ENCODE measurements at regions not wholly inside any gene's neighbourhood (a gene's known extent, or its start where the extent isn't known, plus 50 kb on each side); places are given as distances from the start of the nearest gene placed in this dataset.

DNA sequence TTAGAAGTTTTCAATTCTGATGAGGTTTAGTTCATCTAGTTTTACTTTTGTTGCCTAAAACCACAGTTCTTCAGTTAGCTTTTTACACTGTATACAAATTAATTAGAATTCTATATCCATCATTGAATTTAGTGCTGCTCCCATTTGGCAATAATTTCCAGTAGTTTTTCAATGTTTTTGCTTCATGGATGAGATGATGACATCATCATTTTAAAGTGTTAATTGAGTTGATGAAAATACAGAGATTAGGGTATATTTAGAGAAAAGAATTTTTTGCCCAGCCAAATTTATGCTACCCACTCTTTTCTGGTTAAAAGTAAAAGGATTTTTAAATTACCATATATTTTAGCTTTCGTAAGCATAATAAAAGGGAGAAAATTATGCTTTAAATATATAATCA lies 323.8 kb downstream of the TMEM167A start:
- no peak overlapping the region for H3K27ac ChIP-seq (ENCODE audit: low read depth, low read length)
- H3K4me3 ChIP-seq (ENCODE audit: low read depth, low read length) = no peak overlapping the region
- no peak overlapping the region for H3K9ac ChIP-seq (ENCODE audit: low read depth, low read length)

GRCh38 chr5:82749461-82749820 lies 327.8 kb downstream of the TMEM167A start:
- Histone ChIP-seq H3K9ac (ENCODE audit: low read depth, low read length) (no peak overlapping the region), H3K27me3 (ENCODE audit: control insufficient read depth, insufficient read depth, low read length) (no peaks in the 10 kb centered on the region), H3K9me3 (ENCODE audit: control insufficient read depth, insufficient read depth, low read length) (no peaks in the 10 kb centered on the region), H3K4me1 (ENCODE audit: control insufficient read depth, insufficient read depth, low read length) (no peaks in the 10 kb centered on the region), H3K4me3 (ENCODE audit: low read depth, low read length) (no peak overlapping the region), H3K27ac (ENCODE audit: low read depth, low read length) (no peak overlapping the region), H3K36me3 (ENCODE audit: control insufficient read depth, insufficient read depth, low read length) (no peaks in the 10 kb centered on the region)

More for the DNA sequence above, 323.8 kb downstream of the TMEM167A start:
- Histone ChIP-seq H3K36me3 (ENCODE audit: control insufficient read depth, insufficient read depth, low read length) (no peaks in the 10 kb centered on the region), H3K4me1 (ENCODE audit: control insufficient read depth, insufficient read depth, low read length) (no peaks in the 10 kb centered on the region), H3K27me3 (ENCODE audit: control insufficient read depth, insufficient read depth, low read length) (no peaks in the 10 kb centered on the region), H3K9me3 (ENCODE audit: control insufficient read depth, insufficient read depth, low read length) (no peaks in the 10 kb centered on the region)

DNA sequence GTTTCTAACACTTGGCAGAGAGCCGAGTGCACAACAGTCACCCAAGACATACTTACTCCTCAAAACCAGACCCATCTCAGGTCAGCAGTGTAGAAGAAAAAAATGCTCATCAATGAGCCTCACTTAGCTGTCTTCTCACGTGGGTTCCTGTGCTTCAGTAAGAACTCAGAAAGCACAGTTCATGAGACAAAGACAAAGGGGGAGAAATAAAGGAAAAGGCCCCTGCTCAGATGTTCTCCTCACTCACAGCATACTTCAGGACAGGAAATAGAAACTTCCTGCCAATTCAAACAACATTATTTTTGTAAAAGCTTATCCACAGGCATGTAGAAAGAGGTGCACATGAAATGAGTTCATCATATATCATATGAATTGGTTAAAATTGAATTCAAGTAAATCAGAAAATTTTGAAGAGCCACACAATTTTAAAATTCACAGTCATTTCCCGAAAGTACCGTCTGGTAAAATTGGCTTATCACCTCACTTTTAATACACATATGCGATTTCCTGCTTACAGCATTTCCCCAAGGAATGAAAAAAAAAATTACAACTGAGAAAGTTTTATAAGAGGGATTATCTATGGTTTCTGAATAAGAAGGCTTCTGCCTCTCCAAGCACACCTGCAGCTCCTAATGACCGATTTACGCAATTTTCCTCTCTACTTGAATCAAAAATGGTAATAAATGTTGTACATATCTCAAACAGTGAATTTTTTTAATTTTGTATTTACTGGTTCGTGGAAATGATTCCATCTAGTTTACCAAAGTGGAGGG lies 328.3 kb downstream of the TMEM167A start:
- H3K4me3 ChIP-seq (ENCODE audit: low read depth, low read length) = no peak overlapping the region

DNA sequence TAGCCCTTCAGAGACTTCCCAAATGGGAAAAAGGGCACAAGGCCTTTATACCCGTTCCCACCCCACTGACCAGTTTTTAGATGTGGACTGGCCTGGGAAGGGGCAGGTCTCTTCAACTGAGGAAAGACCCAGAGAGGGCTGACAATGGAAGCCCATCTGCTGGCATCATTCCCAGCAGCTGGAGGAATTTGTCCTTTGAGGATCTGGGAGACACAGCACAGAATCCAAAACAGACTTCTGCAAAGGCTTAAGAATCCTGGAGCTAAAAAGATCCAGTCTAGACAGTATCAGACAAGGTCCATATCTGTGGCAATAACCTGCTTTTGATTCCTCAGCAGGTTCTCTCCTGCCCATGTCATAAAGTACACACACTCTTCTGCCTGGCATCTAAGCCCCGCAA lies 329.2 kb downstream of the TMEM167A start:
- Histone ChIP-seq H3K9ac (ENCODE audit: low read depth, low read length) (no peak overlapping the region), H3K27ac (ENCODE audit: low read depth, low read length) (no peak overlapping the region), H3K4me1 (ENCODE audit: control insufficient read depth, insufficient read depth, low read length) (no peaks in the 10 kb centered on the region), H3K27me3 (ENCODE audit: control insufficient read depth, insufficient read depth, low read length) (no peaks in the 10 kb centered on the region), H3K4me3 (ENCODE audit: low read depth, low read length) (no peak overlapping the region), H3K9me3 (ENCODE audit: control insufficient read depth, insufficient read depth, low read length) (no peaks in the 10 kb centered on the region), H3K36me3 (ENCODE audit: control insufficient read depth, insufficient read depth, low read length) (no peaks in the 10 kb centered on the region)

More for the DNA sequence above, 328.3 kb downstream of the TMEM167A start:
- H3K36me3 ChIP-seq (ENCODE audit: control insufficient read depth, insufficient read depth, low read length) = no peaks in the 10 kb centered on the region
- no peaks in the 10 kb centered on the region for H3K4me1 ChIP-seq (ENCODE audit: control insufficient read depth, insufficient read depth, low read length)
- H3K27ac ChIP-seq (ENCODE audit: low read depth, low read length) = no peak overlapping the region
- no peaks in the 10 kb centered on the region for H3K9me3 ChIP-seq (ENCODE audit: control insufficient read depth, insufficient read depth, low read length)
- H3K27me3 ChIP-seq (ENCODE audit: control insufficient read depth, insufficient read depth, low read length) = no peaks in the 10 kb centered on the region
- H3K9ac ChIP-seq (ENCODE audit: low read depth, low read length) = no peak overlapping the region

GRCh38 chr5:82745016-82745415 lies 332.2 kb downstream of the TMEM167A start:
- no peaks in the 10 kb centered on the region for H3K9me3 ChIP-seq (ENCODE audit: control insufficient read depth, insufficient read depth, low read length)
- H3K9ac ChIP-seq (ENCODE audit: low read depth, low read length) = no peak overlapping the region
- H3K36me3 ChIP-seq (ENCODE audit: control insufficient read depth, insufficient read depth, low read length) = no peaks in the 10 kb centered on the region
- no peaks in the 10 kb centered on the region for H3K4me1 ChIP-seq (ENCODE audit: control insufficient read depth, insufficient read depth, low read length)
- H3K27me3 ChIP-seq (ENCODE audit: control insufficient read depth, insufficient read depth, low read length) = no peaks in the 10 kb centered on the region
- no peak overlapping the region for H3K4me3 ChIP-seq (ENCODE audit: low read depth, low read length)
- H3K27ac ChIP-seq (ENCODE audit: low read depth, low read length) = no peak overlapping the region

DNA sequence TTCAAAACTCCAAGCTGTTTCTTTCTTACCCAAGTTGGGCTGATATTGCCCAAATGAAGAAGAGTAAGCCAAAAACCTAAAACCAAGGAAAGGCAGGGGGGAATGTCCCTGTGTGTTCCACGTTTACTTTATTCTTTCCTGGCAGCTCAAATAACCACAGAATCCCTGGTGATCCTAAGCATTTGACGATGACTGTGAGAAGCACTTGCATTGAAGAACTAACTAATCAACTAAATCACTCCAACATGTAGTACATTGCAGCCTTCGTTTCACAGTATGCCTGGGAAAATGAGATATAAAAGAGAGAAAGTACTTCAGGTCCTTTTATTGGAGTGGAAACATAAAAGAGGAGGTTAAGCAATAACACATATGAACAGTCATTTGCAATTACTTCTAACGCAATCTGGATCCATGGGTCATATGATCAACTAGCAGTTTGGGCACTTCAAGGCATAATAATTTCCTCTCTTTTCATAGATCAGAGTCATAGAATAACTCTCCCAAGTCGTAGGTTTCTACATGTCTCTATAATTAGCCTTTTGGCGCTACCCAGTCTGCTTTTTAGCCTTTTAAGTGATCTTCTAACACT lies 338.4 kb downstream of the TMEM167A start:
- H3K9ac ChIP-seq (ENCODE audit: low read depth, low read length) = no peak overlapping the region
- no peak overlapping the region for H3K4me3 ChIP-seq (ENCODE audit: low read depth, low read length)
- no peaks in the 10 kb centered on the region for H3K36me3 ChIP-seq (ENCODE audit: control insufficient read depth, insufficient read depth, low read length)
- no peak overlapping the region for H3K27ac ChIP-seq (ENCODE audit: low read depth, low read length)
- no peaks in the 10 kb centered on the region for H3K9me3 ChIP-seq (ENCODE audit: control insufficient read depth, insufficient read depth, low read length)
- no peaks in the 10 kb centered on the region for H3K27me3 ChIP-seq (ENCODE audit: control insufficient read depth, insufficient read depth, low read length)
- no peaks in the 10 kb centered on the region for H3K4me1 ChIP-seq (ENCODE audit: control insufficient read depth, insufficient read depth, low read length)

GRCh38 chr5:82735160-82735789 lies 341.9 kb downstream of the TMEM167A start:
- no peak overlapping the region for H3K27ac ChIP-seq (ENCODE audit: low read depth, low read length)
- H3K4me3 ChIP-seq (ENCODE audit: low read depth, low read length) = no peak overlapping the region
- no peak overlapping the region for H3K9ac ChIP-seq (ENCODE audit: low read depth, low read length)
- H3K4me1 ChIP-seq (ENCODE audit: control insufficient read depth, insufficient read depth, low read length) = no peaks in the 10 kb centered on the region
- H3K36me3 ChIP-seq (ENCODE audit: control insufficient read depth, insufficient read depth, low read length) = no peaks in the 10 kb centered on the region
- no peaks in the 10 kb centered on the region for H3K27me3 ChIP-seq (ENCODE audit: control insufficient read depth, insufficient read depth, low read length)
- no peaks in the 10 kb centered on the region for H3K9me3 ChIP-seq (ENCODE audit: control insufficient read depth, insufficient read depth, low read length)

- no peak overlapping the region for H3K4me3 ChIP-seq (ENCODE audit: low read depth, low read length)
- H3K9ac ChIP-seq (ENCODE audit: low read depth, low read length) = no peak overlapping the region
- H3K4me1 ChIP-seq (ENCODE audit: control insufficient read depth, insufficient read depth, low read length) = no peaks in the 10 kb centered on the region
- no peaks in the 10 kb centered on the region for H3K36me3 ChIP-seq (ENCODE audit: control insufficient read depth, insufficient read depth, low read length)
- H3K27me3 ChIP-seq (ENCODE audit: control insufficient read depth, insufficient read depth, low read length) = no peaks in the 10 kb centered on the region
- no peak overlapping the region for H3K27ac ChIP-seq (ENCODE audit: low read depth, low read length)
- H3K9me3 ChIP-seq (ENCODE audit: control insufficient read depth, insufficient read depth, low read length) = no peaks in the 10 kb centered on the region
These were observed 342.8 kb downstream of the TMEM167A start for GRCh38 chr5:82734347-82734746.

- Histone ChIP-seq H3K27ac (ENCODE audit: low read depth, low read length) (no peak overlapping the region), H3K9ac (ENCODE audit: low read depth, low read length) (0 out of 2 replicates have a peak overlapping the region, but pooled peaks have one; percentile 28), H3K4me1 (ENCODE audit: control insufficient read depth, insufficient read depth, low read length) (no peaks in the 10 kb centered on the region), H3K27me3 (ENCODE audit: control insufficient read depth, insufficient read depth, low read length) (no peaks in the 10 kb centered on the region), H3K9me3 (ENCODE audit: control insufficient read depth, insufficient read depth, low read length) (no peaks in the 10 kb centered on the region), H3K4me3 (ENCODE audit: low read depth, low read length) (no peak overlapping the region), H3K36me3 (ENCODE audit: control insufficient read depth, insufficient read depth, low read length) (no peaks in the 10 kb centered on the region)
These were observed 346.3 kb downstream of the TMEM167A start for GRCh38 chr5:82730913-82731312.

DNA sequence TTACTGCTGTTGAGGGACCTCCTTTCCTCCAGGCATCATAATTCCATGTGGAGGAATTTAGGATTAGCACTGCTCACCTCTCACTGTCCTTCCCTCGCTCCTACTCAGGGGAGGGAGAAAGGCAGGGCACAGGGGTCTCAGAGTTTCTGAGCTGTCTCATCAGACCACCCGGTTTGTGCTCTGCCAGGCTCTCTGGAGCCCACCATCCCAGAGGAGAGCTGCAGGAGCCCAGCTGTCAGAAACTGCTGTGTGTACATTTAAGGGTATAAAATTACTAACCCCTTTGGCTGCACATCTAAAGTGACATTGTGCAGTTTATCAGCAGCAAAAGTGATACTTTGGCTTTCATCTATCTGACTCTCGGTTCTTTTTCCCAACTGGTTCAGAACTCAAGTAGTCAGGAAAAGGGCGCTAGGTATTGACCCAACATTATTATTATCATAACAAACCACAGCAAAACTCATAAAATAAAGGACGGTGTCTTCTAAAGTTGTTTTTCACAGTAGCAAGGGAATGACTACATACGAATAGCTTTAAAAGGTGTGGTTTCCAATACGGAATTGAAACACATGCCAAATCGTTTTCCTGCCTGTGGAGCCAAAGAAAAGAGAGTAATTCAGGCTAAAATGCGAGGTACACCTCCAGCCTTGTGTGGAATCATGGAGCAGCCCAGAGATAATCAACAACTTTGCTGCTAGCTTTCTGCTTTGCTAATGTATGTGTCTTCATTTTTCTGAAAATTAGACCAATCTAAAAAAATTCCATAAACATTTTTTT lies 348.1 kb downstream of the TMEM167A start:
- Histone ChIP-seq H3K4me1 (ENCODE audit: control insufficient read depth, insufficient read depth, low read length) (no peaks in the 10 kb centered on the region), H3K27me3 (ENCODE audit: control insufficient read depth, insufficient read depth, low read length) (no peaks in the 10 kb centered on the region), H3K27ac (ENCODE audit: low read depth, low read length) (no peak overlapping the region), H3K36me3 (ENCODE audit: control insufficient read depth, insufficient read depth, low read length) (no peaks in the 10 kb centered on the region), H3K4me3 (ENCODE audit: low read depth, low read length) (no peak overlapping the region), H3K9ac (ENCODE audit: low read depth, low read length) (no peak overlapping the region), H3K9me3 (ENCODE audit: control insufficient read depth, insufficient read depth, low read length) (no peaks in the 10 kb centered on the region)
